ENCODE measurements at regions not wholly inside any gene's neighbourhood (a gene's known extent, or its start where the extent isn't known, plus 50 kb on each side); places are given as distances from the start of the nearest gene placed in this dataset.
A peak's percentile ranks its signal among the peaks of the same experiment; 100 is the strongest.

GRCh38 chr2:33764551-33764950 lies 165.5 kb upstream of the FAM98A start:
- no peaks in the 10 kb centered on the region for H3K27me3 Mint-ChIP-seq (ENCODE audit: low read depth, poor library complexity)
- peak overlapping the region; percentile 86 for H3K27ac Mint-ChIP-seq
- H3K9me3 Mint-ChIP-seq = peaks cover 21% of the 10 kb centered on the region
- no peak for DNase-seq
- no peak for TF ChIP-seq CTCF (IDR thresholded peaks at IDR 0.05)
- H3K4me3 Mint-ChIP-seq = peak overlapping the region; percentile 20
- H3K4me1 Mint-ChIP-seq = peaks cover 28% of the 10 kb centered on the region
- peaks cover 8% of the 10 kb centered on the region for H3K36me3 Mint-ChIP-seq (ENCODE audit: low read depth)

- peaks cover 12% of the 10 kb centered on the region for H3K36me3 Mint-ChIP-seq (ENCODE audit: low read depth)
These were observed 164.7 kb upstream of the FAM98A start for GRCh38 chr2:33763671-33764310.

GRCh38 chr2:33762636-33763035 lies 163.5 kb upstream of the FAM98A start:
- Mint-ChIP-seq H3K27me3 (ENCODE audit: low read depth, poor library complexity) (peaks cover 3% of the 10 kb centered on the region), H3K4me1 (peaks cover 28% of the 10 kb centered on the region), H3K4me3 (no peak overlapping the region), H3K9me3 (peaks cover 31% of the 10 kb centered on the region), H3K36me3 (ENCODE audit: low read depth) (peaks cover 12% of the 10 kb centered on the region), H3K27ac (no peak overlapping the region)
- no peak for TF ChIP-seq CTCF (IDR thresholded peaks at IDR 0.05)
- no peak for DNase-seq

More at GRCh38 chr2:33763671-33764310, 164.7 kb upstream of the FAM98A start:
- Mint-ChIP-seq H3K9me3 (peaks cover 29% of the 10 kb centered on the region), H3K4me1 (peaks cover 28% of the 10 kb centered on the region), H3K27ac (peak overlapping the region; percentile 14), H3K27me3 (ENCODE audit: low read depth, poor library complexity) (no peaks in the 10 kb centered on the region), H3K4me3 (no peak overlapping the region)
- TF ChIP-seq CTCF (IDR thresholded peaks at IDR 0.05) = no peak
- no peak for DNase-seq

- no peak for TF ChIP-seq CTCF (IDR thresholded peaks at IDR 0.05)
- Mint-ChIP-seq H3K27me3 (ENCODE audit: low read depth, poor library complexity) (no peaks in the 10 kb centered on the region), H3K4me1 (peaks cover 15% of the 10 kb centered on the region), H3K9me3 (peaks cover 35% of the 10 kb centered on the region), H3K27ac (peak overlapping the region; percentile 66), H3K4me3 (no peak overlapping the region), H3K36me3 (ENCODE audit: low read depth) (peaks cover 12% of the 10 kb centered on the region)
- no peak for DNase-seq
These were observed 147.2 kb upstream of the FAM98A start for GRCh38 chr2:33746208-33746800.

GRCh38 chr2:33735096-33735495 lies 136.0 kb upstream of the FAM98A start:
- H3K4me1 Mint-ChIP-seq = no peaks in the 10 kb centered on the region
- peaks cover 15% of the 10 kb centered on the region for H3K9me3 Mint-ChIP-seq
- DNase-seq = no peak
- no peak overlapping the region for H3K27ac Mint-ChIP-seq
- TF ChIP-seq CTCF (IDR thresholded peaks at IDR 0.05) = no peak
- H3K36me3 Mint-ChIP-seq (ENCODE audit: low read depth) = no peaks in the 10 kb centered on the region
- H3K4me3 Mint-ChIP-seq = no peak overlapping the region
- H3K27me3 Mint-ChIP-seq (ENCODE audit: low read depth, poor library complexity) = no peaks in the 10 kb centered on the region

- Mint-ChIP-seq H3K36me3 (ENCODE audit: low read depth) (peaks cover 5% of the 10 kb centered on the region), H3K9me3 (peaks cover 15% of the 10 kb centered on the region), H3K27ac (no peak overlapping the region), H3K4me3 (no peak overlapping the region), H3K27me3 (ENCODE audit: low read depth, poor library complexity) (no peaks in the 10 kb centered on the region), H3K4me1 (no peaks in the 10 kb centered on the region)
- no peak for TF ChIP-seq CTCF (IDR thresholded peaks at IDR 0.05)
- DNase-seq = no peak
These were observed 131.7 kb upstream of the FAM98A start for GRCh38 chr2:33730804-33731203.

Data from nephron progenitor cell (in vitro differentiated cells).